SW480 (cell line): ENCODE measurements at regions not wholly inside any gene's neighbourhood (a gene's known extent, or its start where the extent isn't known, plus 50 kb on each side); places are given as distances from the start of the nearest gene placed in this dataset.
"Not testable (repeated sequence)": the region's sequence is repeated elsewhere in the genome, so short reads cannot be mapped to it uniquely, and the experiment has no call there.

Experiments used
- DNase-seq: peaks from one replicate; pipeline ENCODE4 v3.0.0-alpha.2; 2016; ENCODE audit warnings: low spot score

- DNase-seq: no peak
These were observed 216.8 kb upstream of the CXADR start for GRCh38 chr21:17295997-17296396.

- not testable (repeated sequence) for DNase-seq
These were observed 213.3 kb upstream of the CXADR start for GRCh38 chr21:17299576-17299975.

GRCh38 chr21:17327715-17328114 is 185.1 kb upstream of the CXADR start:
- not testable (repeated sequence) for DNase-seq

- DNase-seq: no peak
These were observed 178.4 kb upstream of the CXADR start for GRCh38 chr21:17334484-17334883.

GRCh38 chr21:17340081-17340480 is 172.8 kb upstream of the CXADR start:
- no peak for DNase-seq

GRCh38 chr21:17343055-17343454 is 169.8 kb upstream of the CXADR start:
- DNase-seq: peak; percentile 39

GRCh38 chr21:17348357-17348756 is 164.5 kb upstream of the CXADR start:
- DNase-seq: no peak

- DNase-seq: no peak
These were observed 164.0 kb upstream of the CXADR start for GRCh38 chr21:17348849-17349248.

GRCh38 chr21:17351766-17352165 is 161.1 kb upstream of the CXADR start:
- DNase-seq: no peak

GRCh38 chr21:17352996-17353655 is 159.7 kb upstream of the CXADR start:
- DNase-seq: no peak

GRCh38 chr21:17359781-17360180 is 153.1 kb upstream of the CXADR start:
- DNase-seq: no peak

- DNase-seq: no peak
These were observed 144.0 kb upstream of the CXADR start for GRCh38 chr21:17368748-17369363.

- DNase-seq: no peak
These were observed 142.6 kb upstream of the CXADR start for GRCh38 chr21:17370263-17370662.

- no peak for DNase-seq
These were observed 141.9 kb upstream of the CXADR start for GRCh38 chr21:17370916-17371315.

- peak; percentile 60 for DNase-seq
These were observed 141.4 kb upstream of the CXADR start for GRCh38 chr21:17371450-17371849.

GRCh38 chr21:17372200-17372599 is 140.6 kb upstream of the CXADR start:
- DNase-seq: no peak

- no peak for DNase-seq
These were observed 126.3 kb upstream of the CXADR start for GRCh38 chr21:17386498-17386897.

GRCh38 chr21:17387030-17387617 is 125.7 kb upstream of the CXADR start:
- DNase-seq: peak; percentile 80

GRCh38 chr21:17388226-17388625 is 124.6 kb upstream of the CXADR start:
- DNase-seq: no peak

- no peak for DNase-seq
These were observed 123.5 kb upstream of the CXADR start for GRCh38 chr21:17389311-17389710.

GRCh38 chr21:17390569-17390968 is 122.3 kb upstream of the CXADR start:
- no peak for DNase-seq

- DNase-seq: no peak
These were observed 121.0 kb upstream of the CXADR start for GRCh38 chr21:17391811-17392340.

- DNase-seq: no peak
These were observed 119.4 kb upstream of the CXADR start for GRCh38 chr21:17393413-17393812.
